GM23248 (cell line): ENCODE measurements at regions not wholly inside any gene's neighbourhood (a gene's known extent, or its start where the extent isn't known, plus 50 kb on each side); places are given as distances from the start of the nearest gene placed in this dataset.

Source experiments
- EZH2 ChIP-seq: fragments of 200-600 bp; sonication (generic); IDR thresholded peaks from 2 replicates; pipeline ENCODE4 v1.6.1; 2018; ENCODE audit warnings: antibody characterized with exemption, mild to moderate bottlenecking; ENCODE audit not compliant: insufficient read depth, poor library complexity, severe bottlenecking
- EZH2phosphoT487 ChIP-seq: fragments of 200-600 bp; sonication (generic); IDR thresholded peaks from 2 replicates; pipeline ENCODE4 v1.6.1; 2018; ENCODE audit warnings: antibody characterized with exemption, moderate library complexity, mild to moderate bottlenecking, low read depth; ENCODE audit not compliant: insufficient read depth

- TF ChIP-seq EZH2: no peak
- no peak for TF ChIP-seq EZH2phosphoT487
Measured at GRCh38 chr5:116772806-116773205, 198.2 kb upstream of the SEMA6A start.
